ENCODE measurements at regions not wholly inside any gene's neighbourhood (a gene's known extent, or its start where the extent isn't known, plus 50 kb on each side); places are given as distances from the start of the nearest gene placed in this dataset.

GRCh38 chr20:60263725-60264709 is 305.8 kb downstream of the CDH26 start:
- TF ChIP-seq, protein P1, sequence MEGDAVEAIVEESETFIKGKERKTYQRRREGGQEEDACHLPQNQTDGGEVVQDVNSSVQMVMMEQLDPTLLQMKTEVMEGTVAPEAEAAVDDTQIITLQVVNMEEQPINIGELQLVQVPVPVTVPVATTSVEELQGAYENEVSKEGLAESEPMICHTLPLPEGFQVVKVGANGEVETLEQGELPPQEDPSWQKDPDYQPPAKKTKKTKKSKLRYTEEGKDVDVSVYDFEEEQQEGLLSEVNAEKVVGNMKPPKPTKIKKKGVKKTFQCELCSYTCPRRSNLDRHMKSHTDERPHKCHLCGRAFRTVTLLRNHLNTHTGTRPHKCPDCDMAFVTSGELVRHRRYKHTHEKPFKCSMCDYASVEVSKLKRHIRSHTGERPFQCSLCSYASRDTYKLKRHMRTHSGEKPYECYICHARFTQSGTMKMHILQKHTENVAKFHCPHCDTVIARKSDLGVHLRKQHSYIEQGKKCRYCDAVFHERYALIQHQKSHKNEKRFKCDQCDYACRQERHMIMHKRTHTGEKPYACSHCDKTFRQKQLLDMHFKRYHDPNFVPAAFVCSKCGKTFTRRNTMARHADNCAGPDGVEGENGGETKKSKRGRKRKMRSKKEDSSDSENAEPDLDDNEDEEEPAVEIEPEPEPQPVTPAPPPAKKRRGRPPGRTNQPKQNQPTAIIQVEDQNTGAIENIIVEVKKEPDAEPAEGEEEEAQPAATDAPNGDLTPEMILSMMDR (IDR thresholded peaks at IDR 0.05; ENCODE audit: insufficient read depth, low read length, severe bottlenecking): no peak
- Histone ChIP-seq H3K36me3 (ENCODE audit: control insufficient read depth, insufficient read depth, low read length) (no peaks in the 10 kb centered on the region), H3K4me3 (ENCODE audit: low read depth, low read length) (no peak overlapping the region), H3K27me3 (ENCODE audit: control insufficient read depth, insufficient read depth, low read length) (no peaks in the 10 kb centered on the region)
- FAIRE-seq (no peak), DNase-seq (ENCODE audit: low read depth) (no peak)

DNA sequence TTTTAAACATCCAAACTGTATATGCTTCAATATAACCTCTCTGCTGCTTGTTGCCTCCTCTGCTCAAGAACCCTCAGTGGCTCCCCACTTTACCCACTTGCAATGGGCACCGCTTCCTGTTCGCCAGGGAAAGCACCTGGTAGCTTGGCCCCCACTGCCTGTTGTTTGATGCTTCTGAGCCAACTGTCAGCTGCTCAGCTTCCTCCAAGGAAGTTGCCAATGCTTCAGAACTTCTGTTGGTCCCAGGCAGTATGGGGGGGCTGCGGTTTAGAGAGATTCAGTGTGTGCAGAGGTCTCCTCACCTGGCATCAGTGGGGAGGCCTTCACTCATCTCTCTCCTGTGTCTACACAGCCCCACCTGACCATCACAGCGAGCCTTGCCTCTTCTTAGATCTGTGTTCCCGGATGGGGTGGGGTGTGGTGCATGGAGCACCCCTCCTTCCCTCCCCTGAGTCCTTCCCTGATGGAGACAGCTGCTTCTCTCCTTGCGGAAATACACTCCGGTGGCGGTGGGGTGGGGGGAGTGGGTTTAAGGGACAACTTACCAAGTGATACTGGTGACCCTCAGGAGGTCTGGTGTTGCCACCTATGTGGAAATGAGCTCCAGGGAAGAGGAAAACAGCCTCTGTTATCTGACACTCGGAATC is 308.1 kb downstream of the CDH26 start:
- FAIRE-seq (no peak), DNase-seq (ENCODE audit: low read depth) (no peak)
- Histone ChIP-seq H3K4me3 (ENCODE audit: low read depth, low read length) (no peak overlapping the region), H3K27me3 (ENCODE audit: control insufficient read depth, insufficient read depth, low read length) (no peaks in the 10 kb centered on the region), H3K36me3 (ENCODE audit: control insufficient read depth, insufficient read depth, low read length) (no peaks in the 10 kb centered on the region)
- TF ChIP-seq, protein P1 (IDR thresholded peaks at IDR 0.05; ENCODE audit: insufficient read depth, low read length, severe bottlenecking): no peak

DNA sequence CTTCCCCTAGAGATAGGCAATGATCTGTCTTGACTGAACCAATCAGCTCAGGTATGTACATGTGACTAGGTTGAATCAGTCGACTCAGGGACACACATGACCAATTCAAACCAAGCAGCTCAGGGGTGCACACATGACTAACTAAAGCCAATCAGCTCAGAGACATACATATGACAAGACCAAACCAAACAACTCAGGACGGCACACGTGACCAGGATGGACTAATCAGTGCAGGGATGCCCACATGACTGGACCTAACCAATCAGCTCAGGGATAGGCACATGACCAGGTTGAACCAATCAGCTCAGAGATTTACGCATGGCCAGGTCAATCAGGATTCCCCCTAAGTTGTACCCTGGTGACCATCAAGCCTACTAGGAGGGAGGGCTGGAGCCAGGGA is 310.3 kb downstream of the CDH26 start:
- FAIRE-seq: peak; percentile 95
- Histone ChIP-seq H3K4me3 (ENCODE audit: low read depth, low read length) (no peak overlapping the region), H3K27me3 (ENCODE audit: control insufficient read depth, insufficient read depth, low read length) (no peaks in the 10 kb centered on the region), H3K36me3 (ENCODE audit: control insufficient read depth, insufficient read depth, low read length) (no peaks in the 10 kb centered on the region)
- no peak for DNase-seq (ENCODE audit: low read depth)
- TF ChIP-seq, protein P1 (IDR thresholded peaks at IDR 0.05; ENCODE audit: insufficient read depth, low read length, severe bottlenecking): no peak

DNA sequence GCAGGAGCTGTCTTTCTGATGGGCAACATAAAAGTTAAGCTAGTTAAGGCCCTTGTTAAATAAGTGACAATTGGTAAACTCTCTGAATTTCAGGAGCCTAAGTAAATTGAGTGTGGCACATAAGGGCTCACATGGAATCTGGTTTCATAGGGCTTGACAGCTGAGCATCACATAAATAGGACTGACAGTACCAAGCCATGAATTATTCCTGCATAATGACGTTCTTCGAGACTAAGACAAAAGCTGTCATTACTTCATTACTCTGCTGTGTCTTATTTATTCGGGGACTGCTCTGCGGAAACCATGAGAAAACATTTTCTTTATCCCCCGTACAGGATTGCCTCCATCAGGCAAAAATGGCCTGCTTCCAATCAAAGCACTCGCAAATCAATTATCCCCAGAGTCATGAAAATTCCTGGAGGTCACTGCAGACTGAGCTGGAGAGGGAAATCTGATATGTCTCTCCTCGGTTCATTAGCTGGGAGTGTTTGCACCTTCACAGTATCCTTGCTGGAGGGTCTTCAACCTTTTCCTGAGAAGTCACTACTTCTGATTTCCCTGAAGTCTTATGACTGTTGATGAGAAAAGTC is 311.4 kb downstream of the CDH26 start:
- H3K4me3 ChIP-seq (ENCODE audit: low read depth, low read length): no peak overlapping the region
- H3K36me3 ChIP-seq (ENCODE audit: control insufficient read depth, insufficient read depth, low read length): no peaks in the 10 kb centered on the region
- H3K27me3 ChIP-seq (ENCODE audit: control insufficient read depth, insufficient read depth, low read length): no peaks in the 10 kb centered on the region
- FAIRE-seq: no peak
- TF ChIP-seq, protein P1 (IDR thresholded peaks at IDR 0.05; ENCODE audit: insufficient read depth, low read length, severe bottlenecking): no peak
- no peak for DNase-seq (ENCODE audit: low read depth)

- FAIRE-seq: no peak
- Histone ChIP-seq H3K36me3 (ENCODE audit: control insufficient read depth, insufficient read depth, low read length) (no peaks in the 10 kb centered on the region), H3K4me3 (ENCODE audit: low read depth, low read length) (no peak overlapping the region), H3K27me3 (ENCODE audit: control insufficient read depth, insufficient read depth, low read length) (no peaks in the 10 kb centered on the region)
- DNase-seq (ENCODE audit: low read depth): no peak
- TF ChIP-seq, protein P1 (IDR thresholded peaks at IDR 0.05; ENCODE audit: insufficient read depth, low read length, severe bottlenecking): no peak
Observed at GRCh38 chr20:60270341-60270740, 312.1 kb downstream of the CDH26 start.
